PC-9 (cell line): ENCODE measurements at regions not wholly inside any gene's neighbourhood (a gene's known extent, or its start where the extent isn't known, plus 50 kb on each side); places are given as distances from the start of the nearest gene placed in this dataset.

Experiments used
- BruUV-seq: library from RNA; stranded (reverse); fragments of 400-500 nt; replicated peaks from 2 replicates; lab custom pipeline; 2021; lab: Mats Ljungman, UMichigan
- CTCF ChIA-PET: fragments of 300-600 bp; sonication (Branson Sonifier 250); formaldehyde crosslinking; loops from one replicate; lab custom pipeline; 2022; ENCODE audit warnings: antibody characterized with exemption; lab: Charles Lee
- POLR2A ChIA-PET: fragments of 300-600 bp; sonication (Branson Sonifier 250); formaldehyde crosslinking; loops from one replicate; lab custom pipeline; 2022; ENCODE audit warnings: antibody characterized with exemption; ENCODE audit not compliant: unreplicated experiment; lab: Charles Lee
- DNase-seq, 2 experiments: peaks; one replicate each; pipeline versions ENCODE4 v3.0.0 to v3.0.0-alpha.2; 2015 to 2022; ENCODE audit warnings: mixed read lengths in 1 of 2
- H2AFZ ChIP-seq: fragments of 200-600 bp; sonication (generic); 2 replicates; pipeline ENCODE4 v1.8.1; 2017; ENCODE audit warnings: antibody characterized with exemption
- H3F3A ChIP-seq: fragments of 200-600 bp; sonication (generic); 2 replicates; pipeline ENCODE4 v1.8.1; 2017; ENCODE audit warnings: antibody characterized with exemption, mild to moderate bottlenecking, low read depth; ENCODE audit not compliant: insufficient read depth
- H3K27ac ChIP-seq: fragments of 200-600 bp; sonication (generic); 2 replicates; pipeline ENCODE4 v1.6.1; 2016; ENCODE audit warnings: mixed run types
- H3K27me3 ChIP-seq: fragments of 200-600 bp; sonication (generic); 2 replicates; pipeline ENCODE4 v1.6.1; 2016; ENCODE audit warnings: low read depth, mixed run types; ENCODE audit not compliant: insufficient read depth
- H3K36me3 ChIP-seq: fragments of 200-600 bp; sonication (generic); 2 replicates; pipeline ENCODE4 v1.6.1; 2016; ENCODE audit warnings: low read depth, mixed run types
- H3K4me1 ChIP-seq: fragments of 200-600 bp; sonication (generic); replicated peaks from 2 replicates; pipeline ENCODE4 v1.6.1; 2016; ENCODE audit warnings: mixed run types; ENCODE audit not compliant: insufficient read depth
- H3K4me2 ChIP-seq: fragments of 200-600 bp; sonication (generic); 2 replicates; pipeline ENCODE4 v1.6.1; 2017; ENCODE audit warnings: mixed run types
- H3K4me3 ChIP-seq: fragments of 200-600 bp; sonication (generic); 2 replicates; pipeline ENCODE4 v1.6.1; 2016; ENCODE audit warnings: mixed run types
- H3K79me2 ChIP-seq: fragments of 200-600 bp; sonication (generic); 2 replicates; pipeline ENCODE4 v1.6.1; 2017; ENCODE audit warnings: low read depth, mixed run types
- H3K9me2 ChIP-seq: fragments of 200-600 bp; sonication (generic); 2 replicates; pipeline ENCODE4 v1.8.1; 2017; ENCODE audit warnings: mild to moderate bottlenecking; ENCODE audit not compliant: insufficient read depth
- H3K9me3 ChIP-seq: fragments of 200-600 bp; sonication (generic); 2 replicates; pipeline ENCODE4 v1.8.1; 2016; ENCODE audit warnings: low read depth; ENCODE audit not compliant: insufficient read depth
- H4K20me1 ChIP-seq: fragments of 200-600 bp; sonication (generic); 2 replicates; pipeline ENCODE4 v1.8.1; 2017; ENCODE audit not compliant: insufficient read depth
- CTCF ChIP-seq: fragments of 200-600 bp; sonication (generic); conservative IDR thresholded peaks from 2 replicates; pipeline ENCODE4 v1.6.1; 2017; ENCODE audit warnings: mixed run types, antibody characterized with exemption, mild to moderate bottlenecking, moderate library complexity
- EZH2 ChIP-seq: fragments of 200-600 bp; sonication (generic); IDR thresholded peaks from 2 replicates; pipeline ENCODE4 v1.8.0; 2017; ENCODE audit warnings: antibody characterized with exemption, low read depth
- intact Hi-C: fragments of 100-400 bp; cut with micrococcal nuclease; formaldehyde crosslinking; loops from one replicate; pipeline ENCODE4 v1.10.0; 2022; ENCODE audit not compliant: unreplicated experiment

- no peak for DNase-seq
- H3F3A ChIP-seq = no peaks in the 10 kb centered on the region
- no peaks in the 10 kb centered on the region for H3K36me3 ChIP-seq
- no TSS peak for BruUV-seq
- intact Hi-C loops = no loop called here
- H3K9me3 ChIP-seq = no peaks in the 10 kb centered on the region
- CTCF ChIA-PET = no interaction called here
- H3K4me2 ChIP-seq = no peak overlapping the region
- no peaks in the 10 kb centered on the region for H3K9me2 ChIP-seq
- no peaks in the 10 kb centered on the region for H3K4me1 ChIP-seq
- no peak overlapping the region for H2AFZ ChIP-seq
- no peaks in the 10 kb centered on the region for H4K20me1 ChIP-seq
- no peak overlapping the region for H3K4me3 ChIP-seq
- no peaks in the 10 kb centered on the region for H3K79me2 ChIP-seq
- POLR2A ChIA-PET = no interaction called here
- H3K27ac ChIP-seq = no peak overlapping the region
- no peak for TF ChIP-seq EZH2
- no peak for TF ChIP-seq CTCF
- no peaks in the 10 kb centered on the region for H3K27me3 ChIP-seq
Observed at GRCh38 chr19:31013384-31014020, 335.7 kb downstream of the TSHZ3 start.

GRCh38 chr19:31002518-31003244 is 346.6 kb downstream of the TSHZ3 start:
- no peak for DNase-seq
- CTCF ChIA-PET = no interaction called here
- Histone ChIP-seq H3K4me2 (no peak overlapping the region), H3K4me3 (no peak overlapping the region), H3K36me3 (no peaks in the 10 kb centered on the region), H3K27ac (no peak overlapping the region), H3K27me3 (peaks cover 22% of the 10 kb centered on the region), H2AFZ (no peak overlapping the region), H3K9me3 (no peaks in the 10 kb centered on the region), H3K79me2 (no peaks in the 10 kb centered on the region), H3K4me1 (no peaks in the 10 kb centered on the region), H3K9me2 (no peaks in the 10 kb centered on the region), H4K20me1 (no peaks in the 10 kb centered on the region), H3F3A (no peaks in the 10 kb centered on the region)
- intact Hi-C loops = no loop called here
- TF ChIP-seq EZH2 (no peak), CTCF (no peak)
- POLR2A ChIA-PET = no interaction called here
- BruUV-seq = no TSS peak

GRCh38 chr19:31001991-31002390 is 347.2 kb downstream of the TSHZ3 start:
- Histone ChIP-seq H4K20me1 (no peaks in the 10 kb centered on the region), H3K9me3 (no peaks in the 10 kb centered on the region), H3K4me3 (no peak overlapping the region), H3K27me3 (peaks cover 22% of the 10 kb centered on the region), H3K4me1 (no peaks in the 10 kb centered on the region), H3K79me2 (no peaks in the 10 kb centered on the region), H3K4me2 (no peak overlapping the region), H3F3A (no peaks in the 10 kb centered on the region), H3K9me2 (no peaks in the 10 kb centered on the region), H3K27ac (no peak overlapping the region), H3K36me3 (no peaks in the 10 kb centered on the region), H2AFZ (no peak overlapping the region)
- ChIA-PET POLR2A (no interaction called here), CTCF (no interaction called here)
- no peak for DNase-seq
- no peak for TF ChIP-seq CTCF
- TF ChIP-seq EZH2 = no peak
- BruUV-seq = no TSS peak
- intact Hi-C loops = no loop called here
